ENCODE measurements at regions not wholly inside any gene's neighbourhood (a gene's known extent, or its start where the extent isn't known, plus 50 kb on each side); places are given as distances from the start of the nearest gene placed in this dataset.

GRCh38 chr16:20153444-20153843 is 79.8 kb upstream of the GPR139 start:
- Mint-ChIP-seq H3K27me3 (ENCODE audit: insufficient read depth, low read depth, poor library complexity) (no peaks in the 10 kb centered on the region), H3K36me3 (ENCODE audit: low read depth) (no peaks in the 10 kb centered on the region), H3K9me3 (peaks cover 10% of the 10 kb centered on the region; the same call in 1 of the 3 replicates), H3K4me1 (no peaks in the 10 kb centered on the region), H3K27ac (no peak overlapping the region), H3K4me3 (no peak overlapping the region)
- no peak overlapping the region for H3K27ac ChIP-seq (ENCODE audit: low read depth)
- ATAC-seq (no peak), DNase-seq (ENCODE audit: low spot score) (no peak)
- H3F3A ChIP-seq (replicated peaks; ENCODE audit: low read depth) = no peaks in the 10 kb centered on the region
- no peaks in the 10 kb centered on the region for H3K4me1 ChIP-seq (ENCODE audit: insufficient read depth)
- 0 out of 2 replicates have a peak, but pooled peaks cover 14% of the 10 kb centered on the region for H3K9me2 ChIP-seq (ENCODE audit: insufficient read depth)
- H3K79me2 ChIP-seq (replicated peaks; ENCODE audit: insufficient read depth) = no peaks in the 10 kb centered on the region
- no peak overlapping the region for H3K4me3 ChIP-seq
- no peak overlapping the region for H3K4me2 ChIP-seq
- no peak overlapping the region for H2AFZ ChIP-seq
- no peak for TF ChIP-seq JUNB (IDR thresholded peaks at IDR 0.05; ENCODE audit: unreplicated experiment)
- no peak for TF ChIP-seq EZH2phosphoT487 (IDR thresholded peaks at IDR 0.05; ENCODE audit: unreplicated experiment)
- TF ChIP-seq NANOG (IDR thresholded peaks at IDR 0.05; ENCODE audit: borderline replicate concordance) = no peak
- no peaks in the 10 kb centered on the region for H4K20me1 ChIP-seq (replicated peaks; ENCODE audit: insufficient read depth)
- H3K27me3 ChIP-seq (ENCODE audit: insufficient read depth) = no peaks in the 10 kb centered on the region
- no peaks in the 10 kb centered on the region for H3K36me3 ChIP-seq (ENCODE audit: insufficient read depth)

DNA sequence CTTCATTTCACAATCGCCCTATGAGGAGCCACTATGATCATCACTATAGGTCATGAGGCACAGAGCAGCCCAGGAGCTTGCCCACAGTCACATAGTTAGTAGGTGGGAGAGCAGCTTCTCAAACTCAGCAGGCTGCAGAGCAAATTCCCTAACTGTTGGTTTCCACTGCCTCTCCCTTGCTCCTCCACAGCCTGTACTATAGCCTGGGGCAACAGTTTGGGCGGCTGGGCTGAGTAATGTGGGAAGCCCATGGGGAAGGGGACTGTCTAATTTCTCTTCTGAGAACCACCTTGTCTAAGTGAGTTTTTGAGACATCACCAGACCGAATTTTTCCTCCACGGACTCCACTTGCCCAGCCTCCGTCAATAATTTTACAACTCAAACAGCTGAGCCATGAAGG is 73.4 kb upstream of the GPR139 start:
- ATAC-seq (no peak), DNase-seq (ENCODE audit: low spot score) (no peak)
- H3K4me2 ChIP-seq = no peak overlapping the region
- no peaks in the 10 kb centered on the region for H3K9me2 ChIP-seq (ENCODE audit: insufficient read depth)
- H2AFZ ChIP-seq = peak overlapping the region; percentile 7; the same call in 1 of the 2 replicates
- H3K4me1 ChIP-seq (ENCODE audit: insufficient read depth) = no peaks in the 10 kb centered on the region
- H3K4me3 Mint-ChIP-seq = no peak overlapping the region
- no peaks in the 10 kb centered on the region for H3K36me3 Mint-ChIP-seq (ENCODE audit: low read depth)
- no peaks in the 10 kb centered on the region for H3K9me3 Mint-ChIP-seq
- H3K27ac Mint-ChIP-seq = no peak overlapping the region
- H3K79me2 ChIP-seq (replicated peaks; ENCODE audit: insufficient read depth) = no peaks in the 10 kb centered on the region
- no peaks in the 10 kb centered on the region for H3K27me3 Mint-ChIP-seq (ENCODE audit: insufficient read depth, low read depth, poor library complexity)
- H3F3A ChIP-seq (replicated peaks; ENCODE audit: low read depth) = no peaks in the 10 kb centered on the region
- H3K27ac ChIP-seq (ENCODE audit: low read depth) = no peak overlapping the region
- no peaks in the 10 kb centered on the region for H3K27me3 ChIP-seq (ENCODE audit: insufficient read depth)
- H4K20me1 ChIP-seq (replicated peaks; ENCODE audit: insufficient read depth) = no peaks in the 10 kb centered on the region
- H3K4me1 Mint-ChIP-seq = no peaks in the 10 kb centered on the region
- H3K4me3 ChIP-seq = no peak overlapping the region
- H3K36me3 ChIP-seq (ENCODE audit: insufficient read depth) = no peaks in the 10 kb centered on the region
- TF ChIP-seq POLR2AphosphoS5 (IDR thresholded peaks at IDR 0.05; ENCODE audit: low read depth) = no peak
- TF ChIP-seq JUNB (IDR thresholded peaks at IDR 0.05; ENCODE audit: unreplicated experiment) = no peak
- TF ChIP-seq ZNF331 (CRISPR knock-in tag; IDR thresholded peaks at IDR 0.05; ENCODE audit: low read depth) = no peak
- TF ChIP-seq CREB1 (CRISPR knock-in tag; IDR thresholded peaks at IDR 0.05; ENCODE audit: low read depth) = no peak
- TF ChIP-seq ETS1 (IDR thresholded peaks at IDR 0.05) = no peak
- TF ChIP-seq, protein P1, sequence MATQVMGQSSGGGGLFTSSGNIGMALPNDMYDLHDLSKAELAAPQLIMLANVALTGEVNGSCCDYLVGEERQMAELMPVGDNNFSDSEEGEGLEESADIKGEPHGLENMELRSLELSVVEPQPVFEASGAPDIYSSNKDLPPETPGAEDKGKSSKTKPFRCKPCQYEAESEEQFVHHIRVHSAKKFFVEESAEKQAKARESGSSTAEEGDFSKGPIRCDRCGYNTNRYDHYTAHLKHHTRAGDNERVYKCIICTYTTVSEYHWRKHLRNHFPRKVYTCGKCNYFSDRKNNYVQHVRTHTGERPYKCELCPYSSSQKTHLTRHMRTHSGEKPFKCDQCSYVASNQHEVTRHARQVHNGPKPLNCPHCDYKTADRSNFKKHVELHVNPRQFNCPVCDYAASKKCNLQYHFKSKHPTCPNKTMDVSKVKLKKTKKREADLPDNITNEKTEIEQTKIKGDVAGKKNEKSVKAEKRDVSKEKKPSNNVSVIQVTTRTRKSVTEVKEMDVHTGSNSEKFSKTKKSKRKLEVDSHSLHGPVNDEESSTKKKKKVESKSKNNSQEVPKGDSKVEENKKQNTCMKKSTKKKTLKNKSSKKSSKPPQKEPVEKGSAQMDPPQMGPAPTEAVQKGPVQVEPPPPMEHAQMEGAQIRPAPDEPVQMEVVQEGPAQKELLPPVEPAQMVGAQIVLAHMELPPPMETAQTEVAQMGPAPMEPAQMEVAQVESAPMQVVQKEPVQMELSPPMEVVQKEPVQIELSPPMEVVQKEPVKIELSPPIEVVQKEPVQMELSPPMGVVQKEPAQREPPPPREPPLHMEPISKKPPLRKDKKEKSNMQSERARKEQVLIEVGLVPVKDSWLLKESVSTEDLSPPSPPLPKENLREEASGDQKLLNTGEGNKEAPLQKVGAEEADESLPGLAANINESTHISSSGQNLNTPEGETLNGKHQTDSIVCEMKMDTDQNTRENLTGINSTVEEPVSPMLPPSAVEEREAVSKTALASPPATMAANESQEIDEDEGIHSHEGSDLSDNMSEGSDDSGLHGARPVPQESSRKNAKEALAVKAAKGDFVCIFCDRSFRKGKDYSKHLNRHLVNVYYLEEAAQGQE (IDR thresholded peaks at IDR 0.05; ENCODE audit: unreplicated experiment) = no peak
- TF ChIP-seq, protein P2, sequence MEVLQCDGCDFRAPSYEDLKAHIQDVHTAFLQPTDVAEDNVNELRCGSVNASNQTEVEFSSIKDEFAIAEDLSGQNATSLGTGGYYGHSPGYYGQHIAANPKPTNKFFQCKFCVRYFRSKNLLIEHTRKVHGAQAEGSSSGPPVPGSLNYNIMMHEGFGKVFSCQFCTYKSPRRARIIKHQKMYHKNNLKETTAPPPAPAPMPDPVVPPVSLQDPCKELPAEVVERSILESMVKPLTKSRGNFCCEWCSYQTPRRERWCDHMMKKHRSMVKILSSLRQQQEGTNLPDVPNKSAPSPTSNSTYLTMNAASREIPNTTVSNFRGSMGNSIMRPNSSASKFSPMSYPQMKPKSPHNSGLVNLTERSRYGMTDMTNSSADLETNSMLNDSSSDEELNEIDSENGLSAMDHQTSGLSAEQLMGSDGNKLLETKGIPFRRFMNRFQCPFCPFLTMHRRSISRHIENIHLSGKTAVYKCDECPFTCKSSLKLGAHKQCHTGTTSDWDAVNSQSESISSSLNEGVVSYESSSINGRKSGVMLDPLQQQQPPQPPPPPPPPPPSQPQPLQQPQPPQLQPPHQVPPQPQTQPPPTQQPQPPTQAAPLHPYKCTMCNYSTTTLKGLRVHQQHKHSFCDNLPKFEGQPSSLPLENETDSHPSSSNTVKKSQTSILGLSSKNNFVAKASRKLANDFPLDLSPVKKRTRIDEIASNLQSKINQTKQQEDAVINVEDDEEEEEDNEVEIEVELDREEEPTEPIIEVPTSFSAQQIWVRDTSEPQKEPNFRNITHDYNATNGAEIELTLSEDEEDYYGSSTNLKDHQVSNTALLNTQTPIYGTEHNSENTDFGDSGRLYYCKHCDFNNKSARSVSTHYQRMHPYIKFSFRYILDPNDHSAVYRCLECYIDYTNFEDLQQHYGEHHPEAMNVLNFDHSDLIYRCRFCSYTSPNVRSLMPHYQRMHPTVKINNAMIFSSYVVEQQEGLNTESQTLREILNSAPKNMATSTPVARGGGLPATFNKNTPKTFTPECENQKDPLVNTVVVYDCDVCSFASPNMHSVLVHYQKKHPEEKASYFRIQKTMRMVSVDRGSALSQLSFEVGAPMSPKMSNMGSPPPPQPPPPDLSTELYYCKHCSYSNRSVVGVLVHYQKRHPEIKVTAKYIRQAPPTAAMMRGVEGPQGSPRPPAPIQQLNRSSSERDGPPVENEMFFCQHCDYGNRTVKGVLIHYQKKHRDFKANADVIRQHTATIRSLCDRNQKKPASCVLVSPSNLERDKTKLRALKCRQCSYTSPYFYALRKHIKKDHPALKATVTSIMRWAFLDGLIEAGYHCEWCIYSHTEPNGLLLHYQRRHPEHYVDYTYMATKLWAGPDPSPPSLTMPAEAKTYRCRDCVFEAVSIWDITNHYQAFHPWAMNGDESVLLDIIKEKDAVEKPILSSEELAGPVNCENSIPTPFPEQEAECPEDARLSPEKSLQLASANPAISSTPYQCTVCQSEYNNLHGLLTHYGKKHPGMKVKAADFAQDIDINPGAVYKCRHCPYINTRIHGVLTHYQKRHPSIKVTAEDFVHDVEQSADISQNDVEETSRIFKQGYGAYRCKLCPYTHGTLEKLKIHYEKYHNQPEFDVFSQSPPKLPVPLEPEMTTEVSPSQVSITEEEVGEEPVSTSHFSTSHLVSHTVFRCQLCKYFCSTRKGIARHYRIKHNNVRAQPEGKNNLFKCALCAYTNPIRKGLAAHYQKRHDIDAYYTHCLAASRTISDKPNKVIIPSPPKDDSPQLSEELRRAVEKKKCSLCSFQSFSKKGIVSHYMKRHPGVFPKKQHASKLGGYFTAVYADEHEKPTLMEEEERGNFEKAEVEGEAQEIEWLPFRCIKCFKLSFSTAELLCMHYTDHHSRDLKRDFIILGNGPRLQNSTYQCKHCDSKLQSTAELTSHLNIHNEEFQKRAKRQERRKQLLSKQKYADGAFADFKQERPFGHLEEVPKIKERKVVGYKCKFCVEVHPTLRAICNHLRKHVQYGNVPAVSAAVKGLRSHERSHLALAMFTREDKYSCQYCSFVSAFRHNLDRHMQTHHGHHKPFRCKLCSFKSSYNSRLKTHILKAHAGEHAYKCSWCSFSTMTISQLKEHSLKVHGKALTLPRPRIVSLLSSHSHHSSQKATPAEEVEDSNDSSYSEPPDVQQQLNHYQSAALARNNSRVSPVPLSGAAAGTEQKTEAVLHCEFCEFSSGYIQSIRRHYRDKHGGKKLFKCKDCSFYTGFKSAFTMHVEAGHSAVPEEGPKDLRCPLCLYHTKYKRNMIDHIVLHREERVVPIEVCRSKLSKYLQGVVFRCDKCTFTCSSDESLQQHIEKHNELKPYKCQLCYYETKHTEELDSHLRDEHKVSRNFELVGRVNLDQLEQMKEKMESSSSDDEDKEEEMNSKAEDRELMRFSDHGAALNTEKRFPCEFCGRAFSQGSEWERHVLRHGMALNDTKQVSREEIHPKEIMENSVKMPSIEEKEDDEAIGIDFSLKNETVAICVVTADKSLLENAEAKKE (CRISPR knock-in tag; IDR thresholded peaks at IDR 0.05) = no peak
- TF ChIP-seq EZH2 (IDR thresholded peaks at IDR 0.05; ENCODE audit: low read depth, unreplicated experiment) = no peak
- no peak for TF ChIP-seq NANOG (IDR thresholded peaks at IDR 0.05; ENCODE audit: borderline replicate concordance)

All from GM23338 (cell line).